Peyer's patch (tissue), 4 donors: ENCODE measurements at regions not wholly inside any gene's neighbourhood (a gene's known extent, or its start where the extent isn't known, plus 50 kb on each side); places are given as distances from the start of the nearest gene placed in this dataset.

Source experiments
- POLR2A ChIP-seq, 2 donors: fragments of 450-650 bp; IDR thresholded peaks; one replicate each; pipeline ENCODE4 v1.5.1; 2017; ENCODE audit warnings: antibody characterized with exemption in 2 of 2, mild to moderate bottlenecking in 2 of 2, moderate library complexity in 2 of 2
- TF ChIP-seq, protein P1 (sequence below), 6 experiments: fragments of 450-650 bp in 4 of 6; fragments of 200-600 bp in 2 of 6; sonication (generic) in 1 of 6; IDR thresholded peaks; one replicate each; pipeline ENCODE4 v1.5.1; 2017 to 2019; ENCODE audit warnings: antibody characterized with exemption in 6 of 6, mild to moderate bottlenecking in 3 of 6, moderate library complexity in 1 of 6

DNA sequence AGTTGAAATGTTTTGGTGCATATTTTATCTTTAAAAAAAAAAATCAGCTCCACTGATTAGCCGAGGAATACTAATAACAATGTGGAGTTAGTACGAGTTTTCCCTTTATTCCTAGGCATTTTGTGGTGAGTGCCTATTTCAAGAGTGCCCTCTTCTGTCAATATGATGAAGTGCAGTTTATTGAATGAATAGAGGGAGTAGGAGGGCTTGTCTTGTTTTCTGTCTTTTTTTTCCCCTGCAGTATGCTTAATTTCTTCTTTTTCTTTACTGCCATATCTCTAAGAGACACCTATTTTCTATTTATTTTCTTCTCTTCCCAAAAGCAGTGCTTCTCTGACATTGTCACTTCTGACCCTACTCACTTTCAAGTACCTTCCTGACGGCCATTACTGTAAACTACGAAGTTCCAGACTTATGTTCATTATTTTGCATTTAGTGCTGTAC, 169.6 kb upstream of the PITX1 start:
- TF ChIP-seq, protein P1, sequence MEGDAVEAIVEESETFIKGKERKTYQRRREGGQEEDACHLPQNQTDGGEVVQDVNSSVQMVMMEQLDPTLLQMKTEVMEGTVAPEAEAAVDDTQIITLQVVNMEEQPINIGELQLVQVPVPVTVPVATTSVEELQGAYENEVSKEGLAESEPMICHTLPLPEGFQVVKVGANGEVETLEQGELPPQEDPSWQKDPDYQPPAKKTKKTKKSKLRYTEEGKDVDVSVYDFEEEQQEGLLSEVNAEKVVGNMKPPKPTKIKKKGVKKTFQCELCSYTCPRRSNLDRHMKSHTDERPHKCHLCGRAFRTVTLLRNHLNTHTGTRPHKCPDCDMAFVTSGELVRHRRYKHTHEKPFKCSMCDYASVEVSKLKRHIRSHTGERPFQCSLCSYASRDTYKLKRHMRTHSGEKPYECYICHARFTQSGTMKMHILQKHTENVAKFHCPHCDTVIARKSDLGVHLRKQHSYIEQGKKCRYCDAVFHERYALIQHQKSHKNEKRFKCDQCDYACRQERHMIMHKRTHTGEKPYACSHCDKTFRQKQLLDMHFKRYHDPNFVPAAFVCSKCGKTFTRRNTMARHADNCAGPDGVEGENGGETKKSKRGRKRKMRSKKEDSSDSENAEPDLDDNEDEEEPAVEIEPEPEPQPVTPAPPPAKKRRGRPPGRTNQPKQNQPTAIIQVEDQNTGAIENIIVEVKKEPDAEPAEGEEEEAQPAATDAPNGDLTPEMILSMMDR (IDR thresholded peaks at IDR 0.05): peak in 4 of 6 experiments; percentile 26 to 48 (median 42)
- TF ChIP-seq POLR2A (IDR thresholded peaks at IDR 0.05): no peak
